CD14-positive monocyte (primary cell): ENCODE measurements at regions not wholly inside any gene's neighbourhood (a gene's known extent, or its start where the extent isn't known, plus 50 kb on each side); places are given as distances from the start of the nearest gene placed in this dataset.

ENCODE experiments used
- DNase-seq, 3 donors: peaks; one replicate each; pipeline ENCODE4 v3.0.0-alpha.2; 2011 to 2022
- H2AFZ ChIP-seq: 2 replicates; pipeline ENCODE4 v1.6.0; 2012; ENCODE audit warnings: mild to moderate bottlenecking, low read depth, low read length, inconsistent platforms; ENCODE audit not compliant: insufficient read depth, poor library complexity, severe bottlenecking
- H3K27ac ChIP-seq, 2 donors: 1 replicate in 1 of 2; 2 replicates in 1 of 2; pipeline ENCODE4 v1.5.1; 2012 to 2013; ENCODE audit warnings: low read length in 2 of 2, control low read depth in 1 of 2, inconsistent platforms in 1 of 2, low read depth in 1 of 2, mild to moderate bottlenecking in 1 of 2
- H3K27me3 ChIP-seq, 2 donors: one replicate each; pipeline versions ENCODE4 v1.6.0 to v1.6.1; 2011 to 2013; ENCODE audit warnings: low read length in 2 of 2; ENCODE audit not compliant: control insufficient read depth in 2 of 2, insufficient read depth in 2 of 2
- H3K36me3 ChIP-seq, 2 donors: replicated peaks in 1 of 2; 1 replicate in 1 of 2; 2 replicates in 1 of 2; pipeline versions ENCODE4 v1.5.1 to v1.6.1; 2012 to 2013; ENCODE audit warnings: low read length in 2 of 2, control low read depth in 1 of 2, inconsistent platforms in 1 of 2, mild to moderate bottlenecking in 1 of 2; ENCODE audit not compliant: insufficient read depth in 2 of 2, control insufficient read depth in 1 of 2
- H3K4me1 ChIP-seq, 2 donors: 1 replicate in 1 of 2; 2 replicates in 1 of 2; pipeline versions ENCODE4 v1.5.1 to v1.6.1; 2012 to 2013; ENCODE audit warnings: low read length in 2 of 2, control low read depth in 1 of 2, inconsistent platforms in 1 of 2, mild to moderate bottlenecking in 1 of 2, moderate library complexity in 1 of 2; ENCODE audit not compliant: insufficient read depth in 2 of 2, control insufficient read depth in 1 of 2
- H3K4me2 ChIP-seq: replicated peaks from 2 replicates; pipeline ENCODE3; 2012; ENCODE audit warnings: low read length, moderate library complexity, mild to moderate bottlenecking; ENCODE audit not compliant: poor library complexity, severe bottlenecking; ENCODE audit errors: extremely low read depth
- H3K4me3 ChIP-seq, 3 experiments: fragments of 200-600 bp in 1 of 3; sonication (generic) in 1 of 3; replicated peaks in 1 of 3; 1 replicate in 2 of 3; 2 replicates in 1 of 3; pipeline ENCODE4 v1.5.1; 2011 to 2013; ENCODE audit warnings: low read length in 3 of 3, mild to moderate bottlenecking in 3 of 3, control low read depth in 2 of 3, low read depth in 2 of 3, inconsistent platforms in 1 of 3, moderate library complexity in 1 of 3
- H3K79me2 ChIP-seq: 2 replicates; pipeline ENCODE4 v1.6.0; 2012; ENCODE audit warnings: mild to moderate bottlenecking, control low read depth, inconsistent platforms, low read length, moderate library complexity; ENCODE audit not compliant: insufficient read depth
- H3K9ac ChIP-seq: 2 replicates; pipeline ENCODE4 v1.6.0; 2017; ENCODE audit warnings: low read length, mild to moderate bottlenecking; ENCODE audit not compliant: insufficient read depth, poor library complexity, severe bottlenecking
- H3K9me3 ChIP-seq, 2 donors: replicated peaks in 1 of 2; 1 replicate in 1 of 2; 2 replicates in 1 of 2; pipeline versions ENCODE4 v1.5.1 to v1.6.1; 2012 to 2013; ENCODE audit warnings: low read length in 2 of 2, control low read depth in 1 of 2; ENCODE audit not compliant: control insufficient read depth in 1 of 2, insufficient read depth in 1 of 2
- H4K20me1 ChIP-seq: 2 replicates; pipeline ENCODE4 v1.6.0; 2012; ENCODE audit warnings: mild to moderate bottlenecking, low read length, control low read depth, moderate library complexity; ENCODE audit not compliant: insufficient read depth
- H3K27ac Mint-ChIP-seq, 7 donors: one replicate each; pipeline ENCODE4 v1.8.0; 2020; ENCODE audit warnings: mild to moderate bottlenecking in 7 of 7, mixed read lengths in 7 of 7, moderate library complexity in 6 of 7, inconsistent platforms in 2 of 7
- H3K27me3 Mint-ChIP-seq, 3 donors: one replicate each; pipeline ENCODE4 v1.8.0; 2021 to 2022; ENCODE audit warnings: low read depth in 3 of 3, mild to moderate bottlenecking in 3 of 3, mixed read lengths in 3 of 3, moderate library complexity in 3 of 3, inconsistent platforms in 1 of 3
- H3K36me3 Mint-ChIP-seq, 2 donors: one replicate each; pipeline ENCODE4 v1.8.0; 2020; ENCODE audit warnings: mixed read lengths in 2 of 2, inconsistent platforms in 1 of 2, mild to moderate bottlenecking in 1 of 2
- H3K4me1 Mint-ChIP-seq: one replicate; pipeline ENCODE4 v1.8.0; 2020; ENCODE audit warnings: mild to moderate bottlenecking, mixed read lengths
- H3K4me3 Mint-ChIP-seq, 2 donors: one replicate each; pipeline ENCODE4 v1.8.0; 2020; ENCODE audit warnings: mild to moderate bottlenecking in 2 of 2, mixed read lengths in 2 of 2, moderate library complexity in 1 of 2
- H3K9me3 Mint-ChIP-seq, 7 donors: one replicate each; pipeline ENCODE4 v1.8.0; 2020 to 2022; ENCODE audit warnings: mixed read lengths in 7 of 7, mild to moderate bottlenecking in 6 of 7, moderate library complexity in 6 of 7, inconsistent platforms in 2 of 7
- CTCF ChIP-seq: fragments of 200-600 bp; IDR thresholded peaks from one replicate; pipeline ENCODE4 v1.8.0; 2022; ENCODE audit warnings: antibody characterized with exemption, mild to moderate bottlenecking
- WGBS: methylation state at CpG from one replicate; pipeline ENCODE4 v1.1.5; 2013; ENCODE audit warnings: missing lambda C conversion rate; ENCODE audit not compliant: insufficient coverage; 5-methylcytosine and 5-hydroxymethylcytosine counted together
- intact Hi-C, 2 donors: fragments of 100-400 bp; cut with micrococcal nuclease; formaldehyde crosslinking; loops; one replicate each; pipeline versions ENCODE4 v1.15.0 to v1.15.1; 2023

- H3K9me3 Mint-ChIP-seq: no peaks in the 10 kb centered on the region
- H3K27ac Mint-ChIP-seq: no peak overlapping the region
- Histone ChIP-seq H4K20me1 (no peaks in the 10 kb centered on the region), H3K27ac (no peak overlapping the region), H3K4me1 (no peaks in the 10 kb centered on the region), H3K36me3 (no peaks in the 10 kb centered on the region), H3K9me3 (no peaks in the 10 kb centered on the region), H3K4me3 (no peak overlapping the region), H3K9ac (no peak overlapping the region), H3K4me2 (no peak overlapping the region), H2AFZ (no peak overlapping the region), H3K79me2 (no peaks in the 10 kb centered on the region), H3K27me3 (no peaks in the 10 kb centered on the region)
- no peak for DNase-seq
- no peaks in the 10 kb centered on the region for H3K36me3 Mint-ChIP-seq
- H3K27me3 Mint-ChIP-seq: peaks cover 0 to 3% (median 2%) of the 10 kb centered on the region in 3 donors
- no peak overlapping the region for H3K4me3 Mint-ChIP-seq
- no peak for TF ChIP-seq CTCF
- no CpG with 5 or more reads among the region's 3 CpGs for WGBS
- intact Hi-C loops: no loop called here
- peaks cover 11% of the 10 kb centered on the region for H3K4me1 Mint-ChIP-seq
Observed at GRCh38 chr11:128331317-128331716, 256.0 kb downstream of the ETS1 start.

- no peaks in the 10 kb centered on the region for H3K36me3 Mint-ChIP-seq
- peaks cover 11% of the 10 kb centered on the region for H3K4me1 Mint-ChIP-seq
- Histone ChIP-seq H3K9ac (no peak overlapping the region), H3K27me3 (no peaks in the 10 kb centered on the region), H4K20me1 (no peaks in the 10 kb centered on the region), H3K79me2 (no peaks in the 10 kb centered on the region), H3K36me3 (no peaks in the 10 kb centered on the region), H3K4me3 (no peak overlapping the region), H2AFZ (no peak overlapping the region), H3K4me1 (no peaks in the 10 kb centered on the region), H3K4me2 (no peak overlapping the region), H3K9me3 (no peaks in the 10 kb centered on the region), H3K27ac (no peak overlapping the region)
- H3K27ac Mint-ChIP-seq: no peak overlapping the region
- intact Hi-C loops: no loop called here
- H3K9me3 Mint-ChIP-seq: no peaks in the 10 kb centered on the region
- peaks cover 0 to 2% (median 1%) of the 10 kb centered on the region in 3 donors for H3K27me3 Mint-ChIP-seq
- no peak for DNase-seq
- WGBS: 88% methylated on average over 1 of the region's 2 CpGs
- H3K4me3 Mint-ChIP-seq: no peak overlapping the region
- no peak for TF ChIP-seq CTCF
Observed at GRCh38 chr11:128330203-128330602, 257.2 kb downstream of the ETS1 start.
